Endothelial cell of umbilical vein (primary cell): ENCODE measurements at regions not wholly inside any gene's neighbourhood (a gene's known extent, or its start where the extent isn't known, plus 50 kb on each side); places are given as distances from the start of the nearest gene placed in this dataset.

Experiments
- BruUV-seq: library from RNA; stranded (reverse); fragments of 400-500 nt; replicated peaks from 2 replicates; lab custom pipeline; 2021; lab: Mats Ljungman, UMichigan
- CTCF ChIA-PET: fragments of 300-600, 350-600 bp; sonication (Branson Sonifier 250); formaldehyde crosslinking; loops from one replicate; lab custom pipeline; 2021; ENCODE audit warnings: antibody characterized with exemption, inconsistent platforms; lab: Charles Lee
- POLR2A ChIA-PET: fragments of 300-600, 350-600 bp; sonication (Branson Sonifier 250); formaldehyde crosslinking; loops from one replicate; lab custom pipeline; 2021; ENCODE audit warnings: antibody characterized with exemption, inconsistent platforms; lab: Charles Lee
- DNase-seq: peaks from one replicate; pipeline ENCODE4 v3.0.0-alpha.2; 2011; ENCODE audit warnings: low read depth, low spot score
- FAIRE-seq: peaks from 2 replicates; lab custom pipeline; 2011; peaks lifted over from hg19 to GRCh38; lab: Jason Lieb, UNC
- H2AFZ ChIP-seq: 2 replicates; pipeline ENCODE4 v1.6.0; 2012; ENCODE audit warnings: low read depth, low read length, control low read depth, inconsistent platforms
- H3K27ac ChIP-seq: 2 replicates; pipeline ENCODE4 v1.5.1; 2011; ENCODE audit warnings: low read depth, mild to moderate bottlenecking, control low read depth, low read length, moderate library complexity; ENCODE audit not compliant: insufficient read depth
- H3K27me3 ChIP-seq, 2 experiments: 2 replicates each; pipeline versions ENCODE4 v1.6.0 to v1.6.1; 2011; ENCODE audit warnings: low read length in 2 of 2, mixed read lengths in 1 of 2; ENCODE audit not compliant: control insufficient read depth in 2 of 2, insufficient read depth in 2 of 2
- H3K36me3 ChIP-seq, 2 experiments: 2 replicates in 1 of 2; 3 replicates in 1 of 2; pipeline ENCODE4 v1.5.1; 2011; ENCODE audit warnings: low read length in 2 of 2, mild to moderate bottlenecking in 1 of 2, moderate library complexity in 1 of 2; ENCODE audit not compliant: control insufficient read depth in 2 of 2, insufficient read depth in 2 of 2; ENCODE audit errors: extremely low read depth in 1 of 2
- H3K4me1 ChIP-seq: 3 replicates; pipeline ENCODE4 v1.5.1; 2011; ENCODE audit warnings: mild to moderate bottlenecking, low read length; ENCODE audit not compliant: control insufficient read depth, insufficient read depth; ENCODE audit errors: extremely low read depth
- H3K4me2 ChIP-seq: 2 replicates; pipeline ENCODE4 v1.6.1; 2011; ENCODE audit warnings: low read length, control low read depth, mixed read lengths; ENCODE audit not compliant: insufficient read depth
- H3K4me3 ChIP-seq, 3 experiments: fragments of 200-600 bp in 1 of 3; sonication (generic), shearing (Covaris generic) in 1 of 3; replicated peaks in 1 of 3; 2 replicates each; pipeline ENCODE4 v1.5.1; 2011 to 2016; ENCODE audit warnings: control low read depth in 3 of 3, low read length in 3 of 3, mild to moderate bottlenecking in 2 of 3, inconsistent platforms in 1 of 3, low read depth in 1 of 3, moderate library complexity in 1 of 3; ENCODE audit not compliant: insufficient read depth in 1 of 3
- H3K79me2 ChIP-seq: 2 replicates; pipeline ENCODE4 v1.6.0; 2012; ENCODE audit warnings: low read length, inconsistent platforms; ENCODE audit not compliant: control insufficient read depth, insufficient read depth
- H3K9ac ChIP-seq: replicated peaks from 2 replicates; pipeline ENCODE3; 2011; ENCODE audit warnings: low read length, control low read depth; ENCODE audit not compliant: insufficient read depth; ENCODE audit errors: extremely low read depth
- H3K9me1 ChIP-seq: replicated peaks from 3 replicates; pipeline ENCODE4 v1.6.0; 2011; ENCODE audit warnings: mild to moderate bottlenecking, low read length; ENCODE audit not compliant: control insufficient read depth, insufficient read depth; ENCODE audit errors: extremely low read depth
- H3K9me3 ChIP-seq: replicated peaks from 2 replicates; pipeline ENCODE4 v1.5.1; 2012; ENCODE audit warnings: low read length, inconsistent platforms; ENCODE audit not compliant: control insufficient read depth, insufficient read depth
- H4K20me1 ChIP-seq: replicated peaks from 2 replicates; pipeline ENCODE3; 2011; ENCODE audit warnings: mild to moderate bottlenecking, low read length; ENCODE audit not compliant: control insufficient read depth, insufficient read depth; ENCODE audit errors: extremely low read depth
- CTCF ChIP-seq, 2 donors: IDR thresholded peaks; 1 replicate in 1 of 2; 2 replicates in 1 of 2; pipeline ENCODE4 v1.5.1; 2011; ENCODE audit warnings: low read length in 2 of 2, mild to moderate bottlenecking in 2 of 2, moderate library complexity in 2 of 2, control low read depth in 1 of 2, inconsistent platforms in 1 of 2, low read depth in 1 of 2; ENCODE audit not compliant: insufficient read depth in 1 of 2; ENCODE audit errors: extremely low read depth in 1 of 2
- EZH2 ChIP-seq: IDR thresholded peaks from 2 replicates; pipeline ENCODE4 v1.6.1; 2012; ENCODE audit warnings: borderline replicate concordance, low read depth, mild to moderate bottlenecking, moderate library complexity, low read length, inconsistent platforms; ENCODE audit not compliant: severe bottlenecking
- FOS ChIP-seq: IDR thresholded peaks from 2 replicates; pipeline ENCODE4 v1.6.1; 2011; ENCODE audit warnings: mild to moderate bottlenecking, low read length, moderate library complexity, borderline replicate concordance; ENCODE audit not compliant: insufficient read depth
- GATA2 ChIP-seq: IDR thresholded peaks from 2 replicates; pipeline ENCODE4 v1.7.0; 2011; ENCODE audit warnings: low read depth, mild to moderate bottlenecking, moderate library complexity, mixed read lengths, low read length; ENCODE audit not compliant: insufficient read length, insufficient read depth
- JUN ChIP-seq: IDR thresholded peaks from 2 replicates; pipeline ENCODE4 v1.6.1; 2011; ENCODE audit warnings: borderline replicate concordance, low read depth; ENCODE audit not compliant: insufficient read length, insufficient read depth
- MAX ChIP-seq: IDR thresholded peaks from 2 replicates; pipeline ENCODE4 v1.6.1; 2011; ENCODE audit not compliant: insufficient read depth, insufficient read length
- MYC ChIP-seq: IDR thresholded peaks from one replicate; pipeline ENCODE4 v1.6.1; 2011; ENCODE audit warnings: mild to moderate bottlenecking, low read depth, low read length
- POLR2A ChIP-seq: IDR thresholded peaks from 2 replicates; pipeline ENCODE4 v1.6.1; 2012; ENCODE audit warnings: low read depth, mild to moderate bottlenecking, control low read depth, low read length
- POLR2AphosphoS5 ChIP-seq: IDR thresholded peaks from 2 replicates; pipeline ENCODE4 v1.6.1; 2012; ENCODE audit warnings: low read depth, mild to moderate bottlenecking, control low read depth, low read length, moderate library complexity; ENCODE audit not compliant: insufficient read depth
- dilution Hi-C: fragments of 300-500 bp; cut with MboI; formaldehyde crosslinking; loops from one replicate; pipeline ENCODE4 v1.15.0; 2019; ENCODE audit warnings: low sequenced_read_pairs; ENCODE audit not compliant: extremely low pct_ligation_motif_present
- intact Hi-C: fragments of 100-400 bp; cut with micrococcal nuclease; formaldehyde crosslinking; loops from one replicate; pipeline ENCODE4 v1.10.0; 2022

GRCh38 chr2:207467716-207468347, 61.9 kb upstream of the CREB1 start:
- no peak overlapping the region for H3K27ac ChIP-seq
- no peak overlapping the region for H3K4me2 ChIP-seq
- no peak for TF ChIP-seq POLR2A
- TF ChIP-seq MAX = no peak
- no peak for TF ChIP-seq POLR2AphosphoS5
- TF ChIP-seq MYC = no peak
- no peak for TF ChIP-seq JUN
- no peak for TF ChIP-seq GATA2
- no peak for TF ChIP-seq FOS
- TF ChIP-seq CTCF (IDR thresholded peaks at IDR 0.05; ENCODE audit: extremely low read depth in 1 of 2, insufficient read depth in 1 of 2, low read depth in 1 of 2, low read length in 2 of 2) = no peak
- TF ChIP-seq EZH2 = no peak
- no peaks in the 10 kb centered on the region for H3K36me3 ChIP-seq
- no peak overlapping the region for H3K9ac ChIP-seq
- no peak overlapping the region for H3K4me3 ChIP-seq
- no peaks in the 10 kb centered on the region for H3K9me1 ChIP-seq
- H3K4me1 ChIP-seq = peaks cover 5% of the 10 kb centered on the region
- H2AFZ ChIP-seq = no peak overlapping the region
- H3K27me3 ChIP-seq = no peaks in the 10 kb centered on the region
- dilution Hi-C loops = no loop called here
- FAIRE-seq = no peak
- no peaks in the 10 kb centered on the region for H4K20me1 ChIP-seq
- intact Hi-C loops = no loop called here
- DNase-seq = no peak
- CTCF ChIA-PET = no interaction called here
- no TSS peak for BruUV-seq
- no peaks in the 10 kb centered on the region for H3K79me2 ChIP-seq
- POLR2A ChIA-PET = no interaction called here
- H3K9me3 ChIP-seq = no peaks in the 10 kb centered on the region
